Ovary (tissue), 7 donors: ENCODE measurements at regions not wholly inside any gene's neighbourhood (a gene's known extent, or its start where the extent isn't known, plus 50 kb on each side); places are given as distances from the start of the nearest gene placed in this dataset.
A peak's percentile ranks its signal among the peaks of the same experiment; 100 is the strongest.
"Not testable (repeated sequence)": the region's sequence is repeated elsewhere in the genome, so short reads cannot be mapped to it uniquely, and the experiment has no call there.

ENCODE experiments used
- DNase-seq, 5 donors: peaks; one replicate each; pipeline ENCODE4 v3.0.0-alpha.2; 2019 to 2020
- H3K27ac ChIP-seq, 2 donors: fragments of 200-600 bp; one replicate each; pipeline versions ENCODE4 v1.5.1 to v1.8.0; 2019 to 2022
- H3K27me3 ChIP-seq: fragments of 200-600 bp; one replicate; pipeline ENCODE4 v1.8.0; 2022
- H3K36me3 ChIP-seq: fragments of 200-600 bp; sonication (generic); one replicate; pipeline ENCODE4 v1.5.1; 2019
- H3K4me1 ChIP-seq: one replicate; pipeline ENCODE4 v1.8.1; 2013; ENCODE audit warnings: mild to moderate bottlenecking, moderate library complexity; ENCODE audit not compliant: insufficient read depth
- H3K4me3 ChIP-seq: fragments of 200-600 bp; sonication (generic); one replicate; pipeline ENCODE4 v1.5.1; 2017
- H3K9me3 ChIP-seq, 2 donors: fragments of 200-600 bp in 1 of 2; sonication (generic) in 1 of 2; one replicate each; pipeline versions ENCODE4 v1.5.1 to v1.8.1; 2013 to 2019; ENCODE audit warnings: mild to moderate bottlenecking in 1 of 2, moderate library complexity in 1 of 2
- EP300 ChIP-seq: sonication (generic); formaldehyde crosslinking; IDR thresholded peaks from one replicate; pipeline ENCODE4 v1.6.1; 2017; ENCODE audit warnings: antibody characterized with exemption
- POLR2A ChIP-seq: fragments of 450-650 bp; IDR thresholded peaks from one replicate; pipeline ENCODE4 v1.6.1; 2017; ENCODE audit warnings: antibody characterized with exemption, mild to moderate bottlenecking, moderate library complexity
- WGBS, 3 donors: extraction: QIAGEN DNeasy Blood & Tissue Kit in 1 of 3; methylation state at CpG; one replicate each; pipeline versions ENCODE4 v1.1.5 to v1.1.7; 2013 to 2017; 5-methylcytosine and 5-hydroxymethylcytosine counted together
- intact Hi-C, 4 donors: fragments of 100-400 bp; cut with DNase I; formaldehyde crosslinking; loops; one replicate each; pipeline versions ENCODE4 v1.11.0 to v1.15.1; 2022 to 2023
- TF ChIP-seq, protein P1 (sequence below), 3 donors: fragments of 450-650 bp in 2 of 3; fragments of 200-600 bp in 1 of 3; IDR thresholded peaks; one replicate each; pipeline versions ENCODE4 v1.5.1 to v1.8.0; 2016 to 2022; ENCODE audit warnings: antibody characterized with exemption in 3 of 3, mild to moderate bottlenecking in 1 of 3
- donor health status: DM: no; HTN: no; CAD: no; lungs with moderate emphysema.
- donor health status: DM: no; HTN: no; CAD: no.
- donor health status: Bipolar disorder and iron deficiency.
- donor health status: DM: no; HTN: no; CAD: no.
- donor health status: DM: yes; HTN: yes; CAD: no.

DNA sequence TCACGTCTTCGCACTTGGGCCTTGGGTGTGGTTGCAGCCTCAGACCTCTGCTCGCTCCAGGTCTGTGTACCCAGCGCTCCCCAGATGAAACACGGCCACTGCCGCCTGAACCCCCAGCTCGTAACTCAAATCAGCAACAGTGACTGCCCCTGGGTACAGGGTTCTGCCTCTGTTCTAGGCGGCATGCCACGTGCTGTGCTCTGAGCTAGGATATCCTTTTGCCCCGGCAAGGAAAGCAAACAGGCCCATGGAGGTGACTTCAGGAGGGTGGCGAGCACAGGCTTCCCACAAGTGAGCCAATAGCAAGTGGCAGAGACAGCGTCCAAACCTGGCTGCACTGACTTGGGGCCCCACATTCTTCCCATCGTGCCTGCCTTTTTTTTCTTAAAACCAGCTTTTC is 96.3 kb upstream of the PZP start:
- H3K4me1 ChIP-seq, H3K4me3 ChIP-seq, H3K27me3 ChIP-seq, intact Hi-C loops, H3K27ac ChIP-seq, DNase-seq, H3K36me3 ChIP-seq, H3K9me3 ChIP-seq: not testable (repeated sequence)
- WGBS, 3 donors, result 90 to 95% (median 93%) methylated on average over 13 of the region's 13 CpGs

DNA sequence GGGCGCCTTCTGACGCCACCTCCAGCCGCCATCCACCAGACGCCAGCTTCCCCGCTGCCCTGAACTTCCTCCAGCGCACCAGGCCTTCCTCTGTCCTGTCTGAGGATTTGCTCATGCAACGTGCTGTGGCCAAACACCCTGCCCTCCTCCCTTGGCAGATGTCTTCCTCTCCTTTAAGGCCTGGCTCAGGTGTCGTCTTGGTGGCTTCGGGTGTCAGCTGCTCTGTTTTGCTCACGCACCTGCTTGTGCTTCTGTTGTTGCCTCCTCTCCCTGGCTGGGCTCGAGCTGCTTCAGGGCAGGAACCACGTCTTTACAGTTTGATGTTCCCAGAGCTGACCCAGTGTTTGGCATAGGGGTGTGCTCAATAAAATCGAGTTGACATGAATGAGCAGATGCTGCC is 87.7 kb upstream of the PZP start:
- H3K27ac ChIP-seq, H3K4me3 ChIP-seq, intact Hi-C loops, H3K36me3 ChIP-seq, DNase-seq, H3K27me3 ChIP-seq, H3K9me3 ChIP-seq, H3K4me1 ChIP-seq: not testable (repeated sequence)
- 67 to 96% (median 80%) methylated on average over 1 to 3 of the region's 13 CpGs for WGBS, 3 donors

DNA sequence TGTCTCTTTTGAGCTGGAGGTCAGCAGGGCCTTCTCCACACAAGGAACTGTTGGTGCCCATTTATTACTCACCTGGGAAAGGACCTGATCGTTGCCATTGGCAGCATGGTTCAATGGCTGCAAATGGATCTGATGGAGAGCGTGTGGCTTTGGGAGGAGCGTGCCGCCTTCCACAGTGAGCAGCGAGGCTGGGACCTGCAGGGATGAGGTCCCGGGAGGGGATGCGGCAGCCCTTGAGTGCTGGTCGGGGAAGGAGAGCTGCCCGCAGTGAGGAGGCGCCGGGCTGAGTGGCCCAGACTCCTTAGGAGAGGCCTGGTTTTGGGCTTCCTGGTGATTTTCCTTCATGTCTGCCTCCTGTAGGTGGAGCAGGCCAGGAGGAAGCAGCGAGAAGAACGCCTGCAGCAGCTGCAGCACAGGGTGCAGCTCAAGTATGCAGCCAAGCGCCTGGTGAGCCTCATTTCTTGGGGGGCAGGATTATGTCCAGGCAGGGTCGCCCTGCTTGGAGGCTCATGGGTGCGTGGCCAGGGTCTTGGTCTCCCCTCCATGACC is 86.0 kb upstream of the PZP start:
- DNase-seq, H3K36me3 ChIP-seq, H3K27ac ChIP-seq, intact Hi-C loops, H3K27me3 ChIP-seq, H3K4me3 ChIP-seq, H3K9me3 ChIP-seq, H3K4me1 ChIP-seq: not testable (repeated sequence)
- 84 to 95% (median 88%) methylated on average over 12 to 13 of the region's 16 CpGs for WGBS, 3 donors

DNA sequence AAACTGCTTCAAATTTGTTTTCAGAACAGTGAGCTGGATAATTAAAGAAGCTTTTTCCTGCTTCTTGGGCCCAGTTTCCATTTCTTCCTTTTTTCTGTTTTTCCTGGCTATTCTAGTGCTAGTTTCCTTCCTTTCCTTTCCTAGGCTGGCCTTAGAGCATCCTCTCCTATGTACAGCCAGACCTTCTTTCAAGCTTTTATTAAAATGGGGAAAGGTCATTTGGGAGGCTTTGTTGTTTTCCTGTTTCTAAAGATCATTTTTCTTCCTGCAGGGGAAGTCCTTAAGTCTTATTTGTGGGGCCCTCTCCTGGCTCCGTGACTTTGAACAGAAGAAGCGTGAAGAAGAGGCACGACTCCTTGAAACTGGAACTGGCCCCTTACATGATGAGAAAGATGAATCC is 85.2 kb upstream of the PZP start:
- no CpG with 5 or more reads among the region's 3 CpGs for WGBS, 3 donors
- DNase-seq, result not testable (repeated sequence)

DNA sequence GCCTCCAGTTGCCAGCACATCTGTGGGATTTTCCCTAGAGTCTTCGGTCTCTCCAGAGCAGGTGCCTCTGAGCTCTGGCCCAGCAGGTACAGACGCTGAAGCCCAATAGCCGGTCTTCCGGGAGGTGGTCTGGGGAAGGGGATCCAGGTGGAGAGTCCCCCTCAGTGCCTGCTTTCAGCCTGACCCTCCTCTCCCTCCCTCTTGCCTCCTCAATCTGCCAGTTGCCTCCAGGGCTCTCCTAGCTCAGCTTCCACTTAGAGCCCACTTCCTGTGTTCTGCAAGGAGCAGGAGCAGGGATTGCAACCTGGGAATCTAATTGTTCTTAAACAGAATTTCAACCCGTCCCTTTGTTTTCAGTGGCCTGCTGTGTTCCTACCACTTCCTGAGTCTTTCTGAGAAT is 81.8 kb upstream of the PZP start:
- 67 to 100% (median 83%) methylated on average over 1 of the region's 5 CpGs for WGBS, 3 donors
- H3K36me3 ChIP-seq, H3K4me3 ChIP-seq, H3K9me3 ChIP-seq, H3K27me3 ChIP-seq, intact Hi-C loops, H3K27ac ChIP-seq, H3K4me1 ChIP-seq, DNase-seq: not testable (repeated sequence)

More for the DNA sequence above, 85.2 kb upstream of the PZP start:
- H3K36me3 ChIP-seq, H3K27ac ChIP-seq, H3K9me3 ChIP-seq, H3K4me3 ChIP-seq, intact Hi-C loops, H3K27me3 ChIP-seq, H3K4me1 ChIP-seq: not testable (repeated sequence)

DNA sequence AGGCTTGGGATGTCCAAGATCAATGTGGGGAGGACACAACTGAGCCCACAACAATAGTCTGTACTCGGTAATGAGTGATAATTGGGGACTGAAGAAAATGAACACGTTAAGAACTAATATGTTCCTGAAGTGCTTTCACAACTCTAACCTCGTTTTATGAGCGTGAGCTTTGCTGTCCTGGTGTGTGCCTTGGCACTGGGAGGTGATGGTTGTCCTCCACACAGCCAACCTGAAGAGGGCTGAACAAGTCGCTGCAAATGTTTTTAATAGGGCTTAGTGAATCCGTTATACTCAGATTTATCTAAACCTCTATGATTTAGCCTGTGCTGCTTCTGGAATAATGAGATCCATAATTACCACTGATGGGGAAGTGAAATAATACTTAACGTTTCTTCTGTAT is 76.5 kb upstream of the PZP start:
- H3K4me1 ChIP-seq, H3K36me3 ChIP-seq, DNase-seq, intact Hi-C loops, H3K27me3 ChIP-seq, H3K27ac ChIP-seq, H3K9me3 ChIP-seq, H3K4me3 ChIP-seq: not testable (repeated sequence)
- WGBS, 3 donors, result 30 to 56% (median 42%) methylated on average over 5 to 7 of the region's 7 CpGs

DNA sequence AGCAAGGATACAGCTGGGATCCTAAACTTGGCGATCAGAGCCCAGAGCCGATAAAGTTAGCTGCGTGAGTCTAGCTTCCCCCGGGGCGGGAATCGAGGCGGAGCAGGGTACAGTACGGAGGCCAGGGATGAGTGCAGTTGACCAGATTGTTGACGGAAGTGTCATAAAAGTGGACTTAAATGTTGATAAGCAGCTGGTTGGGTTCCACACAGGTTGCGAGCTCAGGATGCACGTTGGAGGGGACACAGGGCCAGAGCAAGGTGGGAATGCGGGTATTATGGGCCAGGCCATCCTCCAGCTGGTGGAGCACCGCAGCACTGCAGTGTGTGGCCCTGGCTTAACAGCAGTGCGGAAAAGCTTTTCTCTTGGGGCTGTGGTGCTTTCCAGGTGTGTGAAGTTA is 76.0 kb upstream of the PZP start:
- WGBS, 3 donors, result 0 to 5% (median 3%) methylated on average over 6 to 13 of the region's 14 CpGs
- peak overlapping the region; percentile 32 for H3K4me3 ChIP-seq
- H3K36me3 ChIP-seq, H3K27me3 ChIP-seq, intact Hi-C loops, H3K4me1 ChIP-seq, H3K9me3 ChIP-seq: not testable (repeated sequence)
- H3K27ac ChIP-seq, result peak overlapping the region in 1 of 2 donors; percentile 69
- peak in 1 of 5 donors; percentile 19 for DNase-seq

DNA sequence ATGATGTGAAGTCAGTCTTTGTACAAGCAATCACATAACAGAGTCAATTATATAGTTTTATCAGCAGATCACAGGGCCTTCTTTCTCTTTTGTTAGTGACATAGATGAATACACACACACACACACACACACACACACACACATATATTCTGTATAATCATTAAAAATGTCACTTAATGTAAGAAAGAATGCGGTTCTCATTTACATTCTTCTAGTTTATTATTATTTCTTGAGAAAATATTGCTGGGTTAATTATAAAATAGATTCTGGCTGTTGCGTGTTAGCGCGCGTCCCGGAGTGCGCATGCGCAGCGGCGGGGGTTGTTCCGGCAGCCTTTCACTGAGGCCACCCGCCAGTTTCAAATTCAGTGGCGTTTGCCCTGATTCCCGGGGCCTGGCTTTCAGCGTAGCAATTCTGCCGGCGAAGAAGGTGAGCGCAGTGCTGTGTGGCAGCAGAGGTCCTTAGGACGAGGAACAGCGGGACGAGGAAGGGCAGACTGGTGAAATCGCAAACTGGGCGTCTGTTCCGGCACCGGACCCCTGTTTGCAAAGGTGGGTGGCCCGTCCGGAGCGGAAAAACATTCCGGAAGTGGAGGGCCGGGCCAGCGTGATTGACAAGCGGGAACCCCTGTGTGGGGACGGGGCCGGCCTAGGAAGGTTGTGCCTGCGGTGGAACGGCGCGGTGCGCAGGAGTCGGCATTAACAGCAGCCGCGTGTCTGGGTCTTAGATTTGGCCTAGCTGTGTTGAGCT is 75.3 kb upstream of the PZP start:
- intact Hi-C loops, H3K36me3 ChIP-seq, H3K27me3 ChIP-seq, H3K9me3 ChIP-seq, H3K4me1 ChIP-seq: not testable (repeated sequence)
- DNase-seq, result peak; percentile 76 to 89 (median 83)
- WGBS, 3 donors, result 0 to 1% (median 0%) methylated on average over 18 to 42 of the region's 42 CpGs
- Histone ChIP-seq H3K4me3 (peak overlapping the region; percentile 42), H3K27ac (peak overlapping the region in 1 of 2 donors; percentile 69)

DNA sequence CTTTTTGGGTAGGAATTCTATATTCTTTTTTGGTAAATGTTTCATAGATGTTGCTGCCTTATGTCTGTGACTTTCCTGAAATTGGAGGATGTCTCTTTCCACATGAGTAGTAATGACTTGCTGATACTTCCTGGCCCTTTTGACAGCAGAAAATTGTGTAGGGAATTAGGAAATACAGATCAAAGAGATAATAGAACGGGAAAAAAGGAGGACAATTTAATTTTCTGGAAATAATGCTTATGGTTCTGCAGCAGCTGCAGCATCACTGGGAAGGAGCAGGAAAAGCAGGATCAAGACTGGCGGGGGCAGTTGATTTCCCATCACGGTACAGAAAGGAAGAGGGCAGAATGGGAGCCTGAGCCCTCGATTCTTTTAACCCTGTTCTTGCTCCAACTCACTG is 68.8 kb upstream of the PZP start:
- intact Hi-C loops, result no loop called here
- H3K27me3 ChIP-seq, result no peaks in the 10 kb centered on the region
- TF ChIP-seq POLR2A, result no peak
- TF ChIP-seq, protein P1, sequence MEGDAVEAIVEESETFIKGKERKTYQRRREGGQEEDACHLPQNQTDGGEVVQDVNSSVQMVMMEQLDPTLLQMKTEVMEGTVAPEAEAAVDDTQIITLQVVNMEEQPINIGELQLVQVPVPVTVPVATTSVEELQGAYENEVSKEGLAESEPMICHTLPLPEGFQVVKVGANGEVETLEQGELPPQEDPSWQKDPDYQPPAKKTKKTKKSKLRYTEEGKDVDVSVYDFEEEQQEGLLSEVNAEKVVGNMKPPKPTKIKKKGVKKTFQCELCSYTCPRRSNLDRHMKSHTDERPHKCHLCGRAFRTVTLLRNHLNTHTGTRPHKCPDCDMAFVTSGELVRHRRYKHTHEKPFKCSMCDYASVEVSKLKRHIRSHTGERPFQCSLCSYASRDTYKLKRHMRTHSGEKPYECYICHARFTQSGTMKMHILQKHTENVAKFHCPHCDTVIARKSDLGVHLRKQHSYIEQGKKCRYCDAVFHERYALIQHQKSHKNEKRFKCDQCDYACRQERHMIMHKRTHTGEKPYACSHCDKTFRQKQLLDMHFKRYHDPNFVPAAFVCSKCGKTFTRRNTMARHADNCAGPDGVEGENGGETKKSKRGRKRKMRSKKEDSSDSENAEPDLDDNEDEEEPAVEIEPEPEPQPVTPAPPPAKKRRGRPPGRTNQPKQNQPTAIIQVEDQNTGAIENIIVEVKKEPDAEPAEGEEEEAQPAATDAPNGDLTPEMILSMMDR (IDR thresholded peaks at IDR 0.05), result no peak
- no peak for TF ChIP-seq EP300
- H3K4me1 ChIP-seq, result no peaks in the 10 kb centered on the region
- no peak for DNase-seq
- H3K27ac ChIP-seq, result no peak overlapping the region
- WGBS, 3 donors, result 53 to 58% (median 53%) methylated on average over 4 of the region's 4 CpGs
- H3K9me3 ChIP-seq, result no peaks in the 10 kb centered on the region
- no peak overlapping the region for H3K4me3 ChIP-seq
- no peaks in the 10 kb centered on the region for H3K36me3 ChIP-seq
